ENCODE measurements at regions not wholly inside any gene's neighbourhood (a gene's known extent, or its start where the extent isn't known, plus 50 kb on each side); places are given as distances from the start of the nearest gene placed in this dataset.

- no peak for TF ChIP-seq CTCF (conservative IDR thresholded peaks at IDR 0.05; ENCODE audit: low read depth, low read length)
- peak; percentile 23 for DNase-seq (ENCODE audit: low read depth)
- no peak overlapping the region for H3K4me3 ChIP-seq (ENCODE audit: low read depth, low read length)
These were observed 481.7 kb upstream of the TGFBR2 start for GRCh38 chr3:30124435-30125370.

GRCh38 chr3:30129765-30130164 is 476.6 kb upstream of the TGFBR2 start:
- no peak for TF ChIP-seq CTCF (conservative IDR thresholded peaks at IDR 0.05; ENCODE audit: low read depth, low read length)
- H3K4me3 ChIP-seq (ENCODE audit: low read depth, low read length) = no peak overlapping the region

GRCh38 chr3:30130391-30130790 is 476.0 kb upstream of the TGFBR2 start:
- DNase-seq (ENCODE audit: low read depth) = no peak

More at GRCh38 chr3:30129765-30130164, 476.6 kb upstream of the TGFBR2 start:
- no peak for DNase-seq (ENCODE audit: low read depth)

GRCh38 chr3:30131191-30131590 is 475.2 kb upstream of the TGFBR2 start:
- H3K4me3 ChIP-seq (ENCODE audit: low read depth, low read length) = no peak overlapping the region
- no peak for TF ChIP-seq CTCF (conservative IDR thresholded peaks at IDR 0.05; ENCODE audit: low read depth, low read length)
- no peak for DNase-seq (ENCODE audit: low read depth)

More at GRCh38 chr3:30130391-30130790, 476.0 kb upstream of the TGFBR2 start:
- no peak overlapping the region for H3K4me3 ChIP-seq (ENCODE audit: low read depth, low read length)
- no peak for TF ChIP-seq CTCF (conservative IDR thresholded peaks at IDR 0.05; ENCODE audit: low read depth, low read length)

GRCh38 chr3:30135190-30135589 is 471.2 kb upstream of the TGFBR2 start:
- peak; percentile 23 for TF ChIP-seq CTCF (conservative IDR thresholded peaks at IDR 0.05; ENCODE audit: low read depth, low read length)
- no peak overlapping the region for H3K4me3 ChIP-seq (ENCODE audit: low read depth, low read length)
- no peak for DNase-seq (ENCODE audit: low read depth)

- no peak for TF ChIP-seq CTCF (conservative IDR thresholded peaks at IDR 0.05; ENCODE audit: low read depth, low read length)
- no peak for DNase-seq (ENCODE audit: low read depth)
- no peak overlapping the region for H3K4me3 ChIP-seq (ENCODE audit: low read depth, low read length)
These were observed 467.1 kb upstream of the TGFBR2 start for GRCh38 chr3:30139283-30139682.
